HG02885 (cell line): ENCODE measurements at regions not wholly inside any gene's neighbourhood (a gene's known extent, or its start where the extent isn't known, plus 50 kb on each side); places are given as distances from the start of the nearest gene placed in this dataset.

ENCODE experiments used
- ATAC-seq: cut with Tn5 transposase; IDR thresholded peaks from one replicate; pipeline ENCODE4 v1.9.1; 2021; ENCODE audit warnings: mild to moderate bottlenecking; ENCODE audit not compliant: unreplicated experiment, poor library complexity

DNA sequence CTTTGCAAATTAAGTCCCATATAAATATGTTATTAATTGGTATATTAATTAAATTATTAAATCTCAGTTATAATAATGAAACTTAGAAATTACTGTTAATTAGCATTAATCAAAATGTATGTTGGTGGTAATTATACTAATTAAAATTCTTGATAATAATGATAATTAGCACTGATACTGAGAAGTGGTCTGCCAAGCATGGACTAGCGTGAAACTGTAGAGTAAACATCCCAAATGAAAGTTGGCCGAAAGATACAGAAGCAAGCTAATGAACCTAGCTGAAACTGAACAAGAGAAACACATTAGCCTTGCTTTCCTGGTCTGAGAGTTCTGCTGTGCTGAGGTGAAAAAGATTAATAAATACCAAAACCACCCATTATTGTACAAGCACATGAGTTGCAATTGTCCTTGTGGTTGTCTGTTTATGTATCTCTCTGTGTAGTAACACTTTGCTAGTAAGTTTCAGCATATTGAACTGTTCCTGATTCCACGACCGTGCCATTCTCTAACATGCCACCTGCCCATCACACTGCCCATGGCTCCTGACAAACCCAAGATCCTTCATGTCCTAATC, 341.8 kb downstream of the PLPP3 start:
- ATAC-seq, result no peak

DNA sequence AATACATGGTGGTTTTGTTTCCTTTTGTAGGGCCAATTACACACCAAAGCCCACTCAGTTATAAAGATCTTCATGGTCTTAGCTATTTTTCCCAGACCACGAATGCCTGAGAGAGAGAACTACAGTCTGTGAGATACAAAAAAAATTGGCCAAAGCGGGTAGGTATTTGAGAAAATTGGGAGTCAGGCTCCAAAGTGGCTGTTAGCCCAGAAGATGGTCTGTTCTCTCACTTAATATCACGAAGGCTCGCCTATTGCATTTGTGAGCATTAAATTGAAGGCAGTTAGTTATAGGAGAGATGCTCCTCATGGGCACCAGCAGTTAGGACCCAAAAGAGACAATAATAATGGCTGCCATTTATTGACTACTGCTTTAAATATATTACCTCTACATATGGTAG, 342.7 kb downstream of the PLPP3 start:
- no peak for ATAC-seq

- no peak for ATAC-seq
These were observed 343.4 kb downstream of the PLPP3 start for GRCh38 chr1:56235909-56236510.

DNA sequence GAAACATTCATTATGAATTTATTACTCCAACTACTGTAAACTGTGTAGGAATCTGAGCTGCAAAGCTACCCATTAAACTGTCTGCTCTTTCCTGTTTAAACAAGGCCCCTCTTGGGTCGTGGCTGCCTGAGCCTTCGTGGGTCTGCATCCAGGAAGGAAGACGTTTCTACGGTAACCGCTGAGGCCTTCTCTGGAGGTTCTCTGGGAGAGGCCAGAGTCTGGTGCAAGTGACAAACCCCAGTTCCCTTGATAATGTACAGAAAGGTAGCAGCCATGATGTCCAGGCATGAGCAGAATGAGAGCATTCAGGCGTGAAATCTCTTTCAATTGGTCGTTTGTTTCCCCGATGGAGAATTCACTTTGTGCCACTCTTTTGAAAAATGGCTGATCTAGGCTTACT, 350.2 kb downstream of the PLPP3 start:
- ATAC-seq, result no peak

DNA sequence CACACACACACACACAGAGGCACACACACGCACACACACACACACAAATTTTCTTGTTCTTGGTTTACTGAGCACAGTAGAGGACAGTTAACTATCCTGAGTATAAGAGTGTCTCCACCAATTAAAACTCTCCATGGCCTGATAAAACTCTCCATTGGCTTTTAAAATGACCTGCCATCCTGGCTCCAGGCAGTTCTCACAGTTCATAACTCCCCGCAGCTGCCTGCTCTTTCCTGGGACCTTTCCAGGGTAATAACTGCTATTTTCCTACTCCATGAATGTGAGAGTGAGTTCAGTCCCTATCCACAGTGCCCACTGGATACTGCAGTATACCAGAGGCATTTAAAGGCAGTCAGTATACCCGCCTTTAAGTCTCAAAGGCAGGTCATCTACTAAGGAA, 351.5 kb downstream of the PLPP3 start:
- ATAC-seq, result no peak

GRCh38 chr1:56227401-56227800, 352.0 kb downstream of the PLPP3 start:
- no peak for ATAC-seq

DNA sequence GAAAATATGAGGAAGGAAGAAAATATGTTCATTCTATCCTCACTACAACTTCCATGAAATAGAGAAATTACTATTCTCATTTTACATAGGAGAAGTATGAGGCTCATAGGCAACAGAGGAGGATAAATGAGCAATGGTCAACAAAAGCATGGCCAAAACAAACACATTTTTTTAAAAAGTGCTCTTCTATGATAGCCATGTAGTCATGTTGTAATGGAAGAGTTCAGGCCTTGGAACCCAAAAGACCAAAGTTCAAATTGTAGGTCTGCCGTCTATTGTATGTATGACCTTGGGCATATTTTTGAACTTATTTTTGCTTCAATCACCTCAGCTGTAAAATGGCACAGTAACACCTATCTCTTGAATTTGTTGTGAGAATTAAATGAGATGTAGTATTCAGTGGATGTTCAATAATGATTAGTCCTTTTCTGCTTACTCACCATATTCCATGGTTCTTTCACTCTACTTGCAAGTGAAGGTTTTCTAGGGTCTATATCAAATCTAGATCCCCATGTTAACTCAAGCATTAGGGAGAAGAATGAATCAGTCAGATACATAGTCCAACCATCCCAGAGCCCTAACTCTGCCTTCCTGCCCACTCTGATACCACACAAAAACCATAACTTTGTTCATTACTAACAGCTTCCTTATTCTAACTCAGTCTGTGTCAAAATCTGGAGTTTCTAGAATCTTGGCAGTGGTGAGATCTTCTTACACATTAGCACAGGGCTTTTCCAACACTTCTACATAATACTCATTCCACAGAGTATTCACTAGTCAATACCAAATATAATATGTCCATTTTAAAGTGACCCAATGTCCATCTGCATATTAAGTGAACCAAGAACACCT, 353.2 kb downstream of the PLPP3 start:
- ATAC-seq, result no peak

DNA sequence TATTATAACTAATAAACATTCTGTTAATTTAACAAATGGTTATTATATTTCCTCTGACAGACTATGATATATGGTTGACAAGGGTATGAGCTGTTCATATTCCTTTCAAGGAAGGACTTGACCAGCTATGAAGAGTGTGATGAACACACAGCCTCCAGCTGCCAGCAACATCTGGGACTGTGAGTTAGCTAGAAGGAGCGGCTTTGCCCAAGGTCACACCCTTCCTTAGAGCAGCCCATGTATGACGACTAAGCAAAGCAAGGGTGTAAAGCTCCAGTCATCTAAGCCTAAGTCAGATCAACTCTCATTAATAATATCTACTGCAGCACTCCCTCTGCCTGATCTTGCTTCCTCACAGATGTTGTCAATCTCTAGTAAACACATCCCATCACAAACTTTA, 355.4 kb downstream of the PLPP3 start:
- ATAC-seq, result no peak

GRCh38 chr1:56222914-56223540, 356.3 kb downstream of the PLPP3 start:
- no peak for ATAC-seq

- ATAC-seq, result no peak
These were observed 359.3 kb downstream of the PLPP3 start for GRCh38 chr1:56220021-56220420.

GRCh38 chr1:56218023-56218422, 361.3 kb downstream of the PLPP3 start:
- no peak for ATAC-seq

DNA sequence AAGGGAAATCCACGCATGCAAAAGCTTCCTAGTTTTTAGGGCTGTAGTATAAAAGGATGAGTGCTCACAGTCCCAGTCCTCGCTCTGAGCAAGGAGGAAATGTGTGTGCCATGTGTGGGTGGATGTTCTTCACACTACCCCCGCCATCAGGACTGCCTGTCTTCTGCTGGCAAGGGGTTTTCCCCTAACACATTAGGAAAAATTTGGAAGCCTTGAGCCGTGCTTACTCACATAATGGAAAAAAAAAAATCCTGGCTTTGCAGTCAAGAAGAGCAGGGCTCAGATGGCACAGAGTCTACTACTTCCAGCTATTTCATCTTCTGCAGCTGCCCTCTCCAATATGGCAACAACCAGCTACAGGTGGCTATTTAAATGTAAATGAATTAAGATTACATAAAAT, 363.1 kb downstream of the PLPP3 start:
- ATAC-seq, result no peak

DNA sequence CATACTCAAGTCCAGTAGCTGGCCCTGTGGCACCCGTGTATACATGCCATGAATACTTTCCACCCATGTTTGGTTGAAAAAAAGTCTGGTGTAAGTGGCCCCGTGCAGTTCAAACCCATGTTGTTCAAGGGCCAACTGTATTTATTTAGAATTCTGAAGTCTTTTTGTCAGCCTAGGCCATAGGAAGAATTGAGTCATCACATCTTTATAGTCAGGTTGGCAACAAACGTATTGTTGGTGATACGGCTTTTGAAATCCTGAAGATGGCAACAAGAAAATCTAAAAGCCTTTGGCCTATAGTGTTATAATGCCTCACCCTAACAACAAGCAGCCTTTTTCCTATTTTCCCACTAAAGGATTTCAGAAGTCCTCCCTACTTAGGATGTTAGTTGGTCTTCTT, 363.6 kb downstream of the PLPP3 start:
- no peak for ATAC-seq

GRCh38 chr1:56215086-56215485, 364.3 kb downstream of the PLPP3 start:
- no peak for ATAC-seq

DNA sequence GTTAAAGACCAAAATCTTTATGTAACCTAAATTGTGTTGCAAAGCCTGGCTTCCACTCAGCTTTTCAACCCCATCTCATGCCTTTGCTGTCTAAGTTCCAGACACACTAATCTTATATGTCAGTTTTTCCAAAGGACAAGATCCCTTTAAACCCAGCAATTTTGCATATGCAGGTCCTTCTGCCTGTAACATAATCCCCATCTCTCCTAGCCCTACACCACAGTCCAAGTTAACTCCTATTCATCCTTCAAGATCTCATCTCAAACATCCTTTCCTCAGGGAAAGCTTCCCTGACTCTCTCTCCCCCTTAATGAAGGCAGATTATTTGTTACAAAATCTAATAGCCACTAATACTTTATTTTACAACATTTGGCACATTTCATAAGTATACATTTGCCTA, 366.3 kb downstream of the PLPP3 start:
- no peak for ATAC-seq

- no peak for ATAC-seq
These were observed 367.2 kb downstream of the PLPP3 start for GRCh38 chr1:56212143-56212542.

DNA sequence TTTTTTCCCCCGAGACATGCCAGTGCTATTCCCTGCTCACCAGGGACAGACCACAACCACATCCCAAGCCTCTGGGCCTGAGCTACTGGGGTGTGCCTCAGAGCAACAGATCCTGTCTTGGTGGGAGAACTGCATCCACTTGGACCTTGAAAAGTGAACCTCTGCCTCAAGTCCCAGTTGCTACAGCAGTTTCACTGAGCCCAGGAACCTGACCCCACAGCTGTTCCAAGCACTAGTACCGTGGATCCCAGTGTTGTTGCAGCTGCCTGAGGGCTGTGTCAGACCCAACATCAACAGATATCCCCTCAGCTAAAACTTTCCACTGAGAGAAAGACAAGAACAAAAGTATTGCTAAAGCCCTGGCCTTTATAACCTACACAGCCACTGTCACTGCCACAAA, 373.0 kb downstream of the PLPP3 start:
- ATAC-seq, result no peak

DNA sequence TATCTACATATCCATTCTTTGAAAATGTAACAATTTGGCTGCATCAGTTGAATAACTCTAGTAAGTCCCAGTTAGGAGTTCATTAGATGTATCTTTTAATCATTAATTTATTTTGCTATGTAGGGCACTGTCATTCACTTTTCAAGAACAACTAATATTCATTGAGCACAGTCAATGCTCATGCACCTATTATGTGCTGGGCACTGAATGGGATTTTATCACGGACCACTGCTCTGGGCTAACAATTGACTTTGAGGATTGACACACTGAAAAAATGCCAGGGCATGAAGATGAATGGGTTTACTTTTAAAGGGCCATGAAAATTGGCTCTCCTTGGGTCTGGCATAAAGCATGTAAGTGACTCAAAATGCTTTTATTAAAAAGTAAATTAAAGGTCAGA, 375.2 kb downstream of the PLPP3 start:
- no peak for ATAC-seq

DNA sequence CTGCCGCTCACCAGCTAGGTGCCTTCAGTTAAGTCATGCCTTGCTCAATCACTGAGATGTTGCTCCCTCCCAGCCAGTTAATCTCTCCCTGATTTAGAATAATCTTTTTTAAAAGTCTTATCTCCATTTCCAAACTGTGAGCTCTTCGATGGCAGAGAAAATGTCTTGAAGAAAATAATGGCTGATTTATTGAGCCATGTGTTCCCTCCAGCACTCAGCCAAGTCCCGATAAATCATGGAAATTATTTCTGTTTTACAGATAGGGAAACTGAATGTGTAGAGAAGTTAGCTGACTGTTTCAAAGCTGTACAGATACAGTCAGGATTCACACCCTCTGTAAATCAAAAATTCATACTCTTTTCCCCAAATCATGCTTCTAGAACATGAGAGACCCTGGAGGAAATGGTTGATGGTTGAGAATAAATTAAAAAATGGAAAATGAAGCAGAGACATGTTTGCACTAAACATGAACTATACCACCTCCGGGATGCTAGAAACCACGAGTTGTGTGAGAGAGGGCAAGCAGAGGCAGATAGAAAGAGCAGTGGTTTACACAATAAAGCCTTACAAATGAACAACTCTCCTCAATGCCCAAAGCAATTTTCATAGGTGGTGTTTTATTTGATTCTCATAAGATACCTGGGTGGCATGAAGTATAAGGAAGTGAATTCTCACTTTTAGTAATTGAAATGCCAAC, 376.4 kb downstream of the PLPP3 start:
- no peak for ATAC-seq

GRCh38 chr1:56202186-56202585, 377.2 kb downstream of the PLPP3 start:
- no peak for ATAC-seq

DNA sequence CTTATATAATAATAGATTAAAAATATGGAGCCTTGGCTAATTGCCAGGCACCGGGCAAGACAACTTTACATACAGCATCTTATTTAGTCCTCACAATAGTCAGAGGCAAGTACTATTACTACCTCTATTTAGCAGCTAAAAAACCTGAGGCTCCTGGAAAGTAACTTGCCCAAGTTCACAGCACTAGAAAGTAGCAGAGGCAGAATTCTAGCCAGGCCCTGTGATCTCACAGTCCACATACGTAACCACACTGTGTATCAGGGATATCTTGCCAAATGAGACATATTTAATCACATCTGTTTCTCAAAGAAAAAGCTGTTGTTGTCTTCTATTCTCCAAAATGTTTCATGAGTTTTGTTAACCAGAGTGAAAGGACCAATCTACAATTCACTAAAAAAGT, 378.5 kb downstream of the PLPP3 start:
- no peak for ATAC-seq
